ENCODE measurements at regions not wholly inside any gene's neighbourhood (a gene's known extent, or its start where the extent isn't known, plus 50 kb on each side); places are given as distances from the start of the nearest gene placed in this dataset.

GRCh38 chr16:73319737-73320136 is 271.8 kb upstream of the ZFHX3 start:
- Mint-ChIP-seq H3K27ac (no peak overlapping the region), H3K4me3 (no peak overlapping the region), H3K4me1 (peaks cover 10% of the 10 kb centered on the region; the same call in 2 of the 3 replicates), H3K9me3 (no peaks in the 10 kb centered on the region; the same call in 2 of the 3 replicates), H3K27me3 (ENCODE audit: insufficient read depth, low read depth, poor library complexity) (no peaks in the 10 kb centered on the region), H3K36me3 (ENCODE audit: low read depth) (no peaks in the 10 kb centered on the region)
- TF ChIP-seq ETS1 (IDR thresholded peaks at IDR 0.05), result no peak
- TF ChIP-seq REST (IDR thresholded peaks at IDR 0.05; ENCODE audit: unreplicated experiment), result no peak
- no peak for TF ChIP-seq CTCF (conservative IDR thresholded peaks at IDR 0.05; ENCODE audit: low read depth in 2 of 2)
- no peak for TF ChIP-seq STAT1 (IDR thresholded peaks at IDR 0.05; ENCODE audit: unreplicated experiment)
- TF ChIP-seq ZNF331 (CRISPR knock-in tag; IDR thresholded peaks at IDR 0.05; ENCODE audit: low read depth), result no peak
- TF ChIP-seq EZH2 (IDR thresholded peaks at IDR 0.05; ENCODE audit: low read depth, unreplicated experiment), result no peak
- no peak for TF ChIP-seq EZH2phosphoT487 (IDR thresholded peaks at IDR 0.05; ENCODE audit: unreplicated experiment)
- TF ChIP-seq NANOG (IDR thresholded peaks at IDR 0.05; ENCODE audit: borderline replicate concordance), result no peak
- TF ChIP-seq ZNF114 (CRISPR knock-in tag; IDR thresholded peaks at IDR 0.05), result no peak
- TF ChIP-seq ZNF462 (CRISPR knock-in tag; IDR thresholded peaks at IDR 0.05), result no peak
- no peak for TF ChIP-seq JUNB (IDR thresholded peaks at IDR 0.05; ENCODE audit: unreplicated experiment)
- TF ChIP-seq POLR2AphosphoS5 (IDR thresholded peaks at IDR 0.05; ENCODE audit: low read depth), result no peak
- TF ChIP-seq CREB1 (CRISPR knock-in tag; IDR thresholded peaks at IDR 0.05; ENCODE audit: low read depth), result no peak
- peak; percentile 34 for DNase-seq (ENCODE audit: low spot score)
- Histone ChIP-seq H2AFZ (no peak overlapping the region), H3K4me2 (no peak overlapping the region), H3K4me3 (no peak overlapping the region), H3F3A (replicated peaks; ENCODE audit: low read depth) (no peaks in the 10 kb centered on the region), H3K27ac (ENCODE audit: low read depth) (no peak overlapping the region), H3K4me1 (ENCODE audit: insufficient read depth) (0 out of 2 replicates have a peak, but pooled peaks cover 7% of the 10 kb centered on the region), H3K27me3 (ENCODE audit: insufficient read depth) (no peaks in the 10 kb centered on the region), H3K9me2 (ENCODE audit: insufficient read depth) (no peaks in the 10 kb centered on the region), H4K20me1 (replicated peaks; ENCODE audit: insufficient read depth) (no peaks in the 10 kb centered on the region), H3K36me3 (ENCODE audit: insufficient read depth) (no peaks in the 10 kb centered on the region), H3K79me2 (replicated peaks; ENCODE audit: insufficient read depth) (no peaks in the 10 kb centered on the region)
- ATAC-seq, result no peak
